ENCODE measurements at regions not wholly inside any gene's neighbourhood (a gene's known extent, or its start where the extent isn't known, plus 50 kb on each side); places are given as distances from the start of the nearest gene placed in this dataset.

GRCh38 chr5:13354611-13355010 is 589.9 kb downstream of the DNAH5 start:
- H2BK15ac ChIP-seq (ENCODE audit: low read length) = no peak overlapping the region
- H3K14ac ChIP-seq (ENCODE audit: insufficient read length) = no peak overlapping the region
- no peak overlapping the region for H4K91ac ChIP-seq (replicated peaks; ENCODE audit: insufficient read length, low read length)
- no peaks in the 10 kb centered on the region for H3K36me3 ChIP-seq (ENCODE audit: control insufficient read depth in 2 of 4, insufficient read depth in 4 of 4, low read length in 3 of 4)
- H3K79me1 ChIP-seq (ENCODE audit: low read depth, low read length) = no peaks in the 10 kb centered on the region
- no peak overlapping the region for H3K27ac ChIP-seq (ENCODE audit: low read depth, low read length)
- no peaks in the 10 kb centered on the region for H3K9me3 ChIP-seq (ENCODE audit: insufficient read depth in 2 of 2, low read depth in 1 of 2, low read length in 1 of 2)
- no peak overlapping the region for H4K8ac ChIP-seq (ENCODE audit: extremely low read depth, insufficient read depth, low read length)
- H3K56ac ChIP-seq (replicated peaks; ENCODE audit: insufficient read length, low read depth, low read length) = no peak overlapping the region
- H2BK5ac ChIP-seq (ENCODE audit: low read depth, low read length) = no peak overlapping the region
- no peak overlapping the region for H2AFZ ChIP-seq (ENCODE audit: low read length)
- no peak overlapping the region for H3K9ac ChIP-seq (replicated peaks in 1 of 4; ENCODE audit: extremely low read depth in 1 of 4, low read depth in 3 of 4, low read length in 3 of 4)
- no peak overlapping the region for H3K4ac ChIP-seq (replicated peaks; ENCODE audit: insufficient read length, low read depth, low read length)
- no peak overlapping the region for H3K23ac ChIP-seq (ENCODE audit: insufficient read length)
- H2AK5ac ChIP-seq (ENCODE audit: low read depth, low read length) = no peak overlapping the region
- DNase-seq (ENCODE audit: low read depth in 1 of 2, low spot score in 2 of 2) (no peak), FAIRE-seq (no peak)
- no peaks in the 10 kb centered on the region for H3K4me1 ChIP-seq (replicated peaks in 1 of 4; ENCODE audit: control insufficient read depth in 3 of 4, insufficient read depth in 4 of 4, low read length in 3 of 4)
- WGBS, 2 experiments (ENCODE audit: extremely low coverage in 1 of 2, insufficient coverage in 1 of 2, insufficient read length in 1 of 2, insufficient replicate concordance in 2 of 2, low coverage in 1 of 2, low lambda C conversion rate in 2 of 2, missing lambda C conversion rate in 1 of 2) = 83% methylated on average over 2 of the region's 2 CpGs; no CpG with 5 or more reads in 1 of the 2 experiments
- CTCF ChIA-PET (ENCODE audit: partially characterized antibody) = no interaction called here
- no peak overlapping the region for H2BK120ac ChIP-seq (replicated peaks; ENCODE audit: low read depth, low read length)
- no peak overlapping the region for H4K5ac ChIP-seq (ENCODE audit: insufficient read length, low read depth, low read length)
- no peak overlapping the region for H3K4me2 ChIP-seq (ENCODE audit: insufficient read depth in 1 of 2, low read depth in 2 of 2, low read length in 2 of 2)
- no peaks in the 10 kb centered on the region for H3K23me2 ChIP-seq (ENCODE audit: low read depth, low read length)
- no peaks in the 10 kb centered on the region for H3K27me3 ChIP-seq (replicated peaks in 1 of 4; ENCODE audit: control insufficient read depth in 3 of 4, extremely low read depth in 1 of 4, insufficient read depth in 3 of 4, low read length in 3 of 4)
- H3K4me3 ChIP-seq (ENCODE audit: extremely low read depth in 1 of 4, insufficient read depth in 2 of 4, low read depth in 3 of 4, low read length in 4 of 4) = no peak overlapping the region
- no peak overlapping the region for H2BK20ac ChIP-seq (ENCODE audit: low read length)
- no peak overlapping the region for H3K18ac ChIP-seq (ENCODE audit: extremely low read depth, low read length)
- no peaks in the 10 kb centered on the region for H3K79me2 ChIP-seq (ENCODE audit: control insufficient read depth in 1 of 2, insufficient read depth in 2 of 2, low read length in 2 of 2)
- POLR2A ChIA-PET (ENCODE audit: partially characterized antibody) = no interaction called here
- no peak overlapping the region for H2BK12ac ChIP-seq (ENCODE audit: low read depth, low read length)
- H4K20me1 ChIP-seq (replicated peaks in 1 of 2; ENCODE audit: control insufficient read depth in 1 of 2, insufficient read depth in 2 of 2, low read length in 2 of 2) = no peaks in the 10 kb centered on the region
- TF ChIP-seq SP1 (IDR thresholded peaks at IDR 0.05; ENCODE audit: low read depth, low read length) (no peak), POLR2A (IDR thresholded peaks at IDR 0.05; ENCODE audit: control extremely low read depth in 1 of 2, low read depth in 2 of 2, low read length in 2 of 2) (no peak), SIN3A (conservative IDR thresholded peaks at IDR 0.05 in 1 of 2, IDR thresholded peaks at IDR 0.05 in 1 of 2; ENCODE audit: low read depth in 1 of 2, low read length in 2 of 2) (no peak), CBX8 (IDR thresholded peaks at IDR 0.05; ENCODE audit: borderline replicate concordance, low read depth, low read length) (no peak), KDM4A (IDR thresholded peaks at IDR 0.05; ENCODE audit: low read depth, low read length, severe bottlenecking) (no peak), MAFK (IDR thresholded peaks at IDR 0.05; ENCODE audit: low read depth, low read length) (no peak), TAF1 (IDR thresholded peaks at IDR 0.05; ENCODE audit: low read depth, low read length) (no peak), YY1 (IDR thresholded peaks at IDR 0.05; ENCODE audit: low read depth, low read length) (no peak), TBP (IDR thresholded peaks at IDR 0.05; ENCODE audit: low read depth, low read length) (no peak), JUND (IDR thresholded peaks at IDR 0.05; ENCODE audit: low read length) (no peak), SP4 (IDR thresholded peaks at IDR 0.05; ENCODE audit: low read length) (no peak), CEBPB (IDR thresholded peaks at IDR 0.05; ENCODE audit: low read depth, low read length) (no peak), SIX5 (IDR thresholded peaks at IDR 0.05; ENCODE audit: low read depth, low read length) (no peak)

Data from H1 (cell line).